ENCODE measurements at regions not wholly inside any gene's neighbourhood (a gene's known extent, or its start where the extent isn't known, plus 50 kb on each side); places are given as distances from the start of the nearest gene placed in this dataset.

DNA sequence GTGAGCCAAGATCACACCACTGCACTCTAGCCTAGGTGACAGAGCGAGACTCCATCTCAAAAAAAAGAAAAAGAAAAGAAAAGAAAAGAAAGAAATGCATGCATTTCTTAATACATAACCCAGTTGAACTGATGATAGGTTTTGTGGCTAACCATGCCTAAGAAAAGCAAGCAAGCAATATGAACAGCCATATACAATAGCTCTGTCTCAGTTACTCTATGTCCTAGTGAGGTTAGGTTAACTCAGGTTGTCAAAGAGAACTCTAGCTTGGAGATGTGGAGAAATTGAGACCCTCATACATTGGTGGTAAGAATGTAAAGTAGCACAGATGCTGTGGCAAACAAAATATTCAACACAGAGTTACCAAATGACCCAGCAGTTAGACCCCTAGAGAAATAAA, 167.0 kb upstream of the RASGEF1B start:
- Histone ChIP-seq H2AFZ (ENCODE audit: low read length) (no peak overlapping the region), H3K9ac (replicated peaks in 1 of 4; ENCODE audit: extremely low read depth in 1 of 4, low read depth in 3 of 4, low read length in 3 of 4) (no peak overlapping the region), H4K91ac (replicated peaks; ENCODE audit: insufficient read length, low read length) (no peak overlapping the region), H2AK5ac (ENCODE audit: low read depth, low read length) (no peak overlapping the region), H3K4me1 (replicated peaks in 1 of 4; ENCODE audit: control insufficient read depth in 3 of 4, insufficient read depth in 4 of 4, low read length in 3 of 4) (no peaks in the 10 kb centered on the region), H3K4me2 (ENCODE audit: insufficient read depth in 1 of 2, low read depth in 2 of 2, low read length in 2 of 2) (no peak overlapping the region), H3K14ac (ENCODE audit: insufficient read length) (no peak overlapping the region), H4K5ac (ENCODE audit: insufficient read length, low read depth, low read length) (no peak overlapping the region), H4K8ac (ENCODE audit: extremely low read depth, insufficient read depth, low read length) (no peak overlapping the region), H3K23me2 (ENCODE audit: low read depth, low read length) (no peaks in the 10 kb centered on the region), H3K4ac (replicated peaks; ENCODE audit: insufficient read length, low read depth, low read length) (no peak overlapping the region), H2BK15ac (ENCODE audit: low read length) (no peak overlapping the region), H3K4me3 (ENCODE audit: extremely low read depth in 1 of 4, insufficient read depth in 2 of 4, low read depth in 3 of 4, low read length in 4 of 4) (no peak overlapping the region), H2BK120ac (replicated peaks; ENCODE audit: low read depth, low read length) (no peak overlapping the region), H3K79me1 (ENCODE audit: low read depth, low read length) (no peaks in the 10 kb centered on the region), H2BK5ac (ENCODE audit: low read depth, low read length) (no peak overlapping the region), H3K79me2 (ENCODE audit: control insufficient read depth in 1 of 2, insufficient read depth in 2 of 2, low read length in 2 of 2) (no peaks in the 10 kb centered on the region), H3K27ac (ENCODE audit: low read depth, low read length) (no peak overlapping the region), H3K27me3 (replicated peaks in 1 of 4; ENCODE audit: control insufficient read depth in 3 of 4, extremely low read depth in 1 of 4, insufficient read depth in 3 of 4, low read length in 3 of 4) (no peaks in the 10 kb centered on the region; a peak in 1 of 7 replicates), H2BK12ac (ENCODE audit: low read depth, low read length) (no peak overlapping the region), H4K20me1 (replicated peaks in 1 of 2; ENCODE audit: control insufficient read depth in 1 of 2, insufficient read depth in 2 of 2, low read length in 2 of 2) (no peaks in the 10 kb centered on the region), H2BK20ac (ENCODE audit: low read length) (no peak overlapping the region), H3K56ac (replicated peaks; ENCODE audit: insufficient read length, low read depth, low read length) (no peak overlapping the region), H3K18ac (ENCODE audit: extremely low read depth, low read length) (no peak overlapping the region), H3K9me3 (ENCODE audit: insufficient read depth in 2 of 2, low read depth in 1 of 2, low read length in 1 of 2) (no peaks in the 10 kb centered on the region), H3K36me3 (ENCODE audit: control insufficient read depth in 2 of 4, insufficient read depth in 4 of 4, low read length in 3 of 4) (no peaks in the 10 kb centered on the region), H3K23ac (ENCODE audit: insufficient read length) (no peak overlapping the region)
- FAIRE-seq = no peak
- TF ChIP-seq SIN3A (conservative IDR thresholded peaks at IDR 0.05 in 1 of 2, IDR thresholded peaks at IDR 0.05 in 1 of 2; ENCODE audit: low read depth in 1 of 2, low read length in 2 of 2) (no peak), RAD21 (IDR thresholded peaks at IDR 0.05 in 1 of 2, conservative IDR thresholded peaks at IDR 0.05 in 1 of 2; ENCODE audit: low read depth in 2 of 2, low read length in 2 of 2) (no peak), SAP30 (IDR thresholded peaks at IDR 0.05; ENCODE audit: insufficient read depth, insufficient replicate concordance, low read length) (no peak), YY1 (IDR thresholded peaks at IDR 0.05; ENCODE audit: low read depth, low read length) (no peak), SRF (IDR thresholded peaks at IDR 0.05; ENCODE audit: low read depth, low read length) (no peak), RXRA (IDR thresholded peaks at IDR 0.05; ENCODE audit: insufficient read depth, low read depth, low read length) (no peak), FOSL1 (IDR thresholded peaks at IDR 0.05; ENCODE audit: insufficient read depth, low read depth, low read length) (no peak), HDAC6 (IDR thresholded peaks at IDR 0.05; ENCODE audit: low read depth, low read length) (no peak), SP4 (IDR thresholded peaks at IDR 0.05; ENCODE audit: low read length) (no peak), BACH1 (IDR thresholded peaks at IDR 0.05; ENCODE audit: low read length) (no peak), CHD1 (IDR thresholded peaks at IDR 0.05; ENCODE audit: low read depth, low read length) (no peak), MAFK (IDR thresholded peaks at IDR 0.05; ENCODE audit: low read depth, low read length) (no peak)
- WGBS, 2 experiments (ENCODE audit: extremely low coverage in 1 of 2, insufficient coverage in 1 of 2, insufficient read length in 1 of 2, insufficient replicate concordance in 2 of 2, low coverage in 1 of 2, low lambda C conversion rate in 2 of 2, missing lambda C conversion rate in 1 of 2) = 100% methylated on average over 1 of the region's 1 CpG; no CpG with 5 or more reads in 1 of the 2 experiments
- CTCF ChIA-PET (ENCODE audit: partially characterized antibody) = interaction anchor here (0.9 kb wide), 1 partner anchor 206 kb away, joined by 3 read pairs; no protein-coding TSS in a partner anchor
- DNase-seq (ENCODE audit: low read depth in 1 of 2, low spot score in 2 of 2) = no peak
- POLR2A ChIA-PET (ENCODE audit: partially characterized antibody) = no interaction called here

All from H1 (cell line).